ENCODE measurements at regions not wholly inside any gene's neighbourhood (a gene's known extent, or its start where the extent isn't known, plus 50 kb on each side); places are given as distances from the start of the nearest gene placed in this dataset.

DNA sequence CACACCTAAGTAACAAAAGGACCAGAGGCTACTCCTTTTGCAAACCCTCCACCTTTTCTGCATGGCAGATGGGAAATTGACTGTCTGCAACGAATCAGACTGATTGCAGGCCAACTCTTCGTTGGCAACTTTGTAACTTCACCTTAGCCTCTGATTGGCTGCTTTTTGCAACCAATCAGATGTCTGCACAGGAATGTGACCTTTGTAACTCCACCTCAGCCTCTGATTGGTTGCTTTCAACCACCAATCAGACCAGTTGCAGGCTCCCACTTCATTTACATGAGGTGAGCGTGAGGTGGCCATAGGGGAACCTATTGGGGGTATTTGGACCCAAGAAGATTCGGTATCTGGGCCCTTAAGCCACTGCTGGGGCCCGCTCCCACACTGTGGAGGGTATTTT is 209.0 kb downstream of the EN1 start:
- TF ChIP-seq, protein P1, sequence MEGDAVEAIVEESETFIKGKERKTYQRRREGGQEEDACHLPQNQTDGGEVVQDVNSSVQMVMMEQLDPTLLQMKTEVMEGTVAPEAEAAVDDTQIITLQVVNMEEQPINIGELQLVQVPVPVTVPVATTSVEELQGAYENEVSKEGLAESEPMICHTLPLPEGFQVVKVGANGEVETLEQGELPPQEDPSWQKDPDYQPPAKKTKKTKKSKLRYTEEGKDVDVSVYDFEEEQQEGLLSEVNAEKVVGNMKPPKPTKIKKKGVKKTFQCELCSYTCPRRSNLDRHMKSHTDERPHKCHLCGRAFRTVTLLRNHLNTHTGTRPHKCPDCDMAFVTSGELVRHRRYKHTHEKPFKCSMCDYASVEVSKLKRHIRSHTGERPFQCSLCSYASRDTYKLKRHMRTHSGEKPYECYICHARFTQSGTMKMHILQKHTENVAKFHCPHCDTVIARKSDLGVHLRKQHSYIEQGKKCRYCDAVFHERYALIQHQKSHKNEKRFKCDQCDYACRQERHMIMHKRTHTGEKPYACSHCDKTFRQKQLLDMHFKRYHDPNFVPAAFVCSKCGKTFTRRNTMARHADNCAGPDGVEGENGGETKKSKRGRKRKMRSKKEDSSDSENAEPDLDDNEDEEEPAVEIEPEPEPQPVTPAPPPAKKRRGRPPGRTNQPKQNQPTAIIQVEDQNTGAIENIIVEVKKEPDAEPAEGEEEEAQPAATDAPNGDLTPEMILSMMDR (IDR thresholded peaks at IDR 0.05; ENCODE audit: low read depth, low read length, missing control alignments): no peak
- no peak for DNase-seq (ENCODE audit: extremely low read depth, low read depth)
- no peak overlapping the region for H3K4me3 ChIP-seq (replicated peaks; ENCODE audit: low read depth, low read length)

DNA sequence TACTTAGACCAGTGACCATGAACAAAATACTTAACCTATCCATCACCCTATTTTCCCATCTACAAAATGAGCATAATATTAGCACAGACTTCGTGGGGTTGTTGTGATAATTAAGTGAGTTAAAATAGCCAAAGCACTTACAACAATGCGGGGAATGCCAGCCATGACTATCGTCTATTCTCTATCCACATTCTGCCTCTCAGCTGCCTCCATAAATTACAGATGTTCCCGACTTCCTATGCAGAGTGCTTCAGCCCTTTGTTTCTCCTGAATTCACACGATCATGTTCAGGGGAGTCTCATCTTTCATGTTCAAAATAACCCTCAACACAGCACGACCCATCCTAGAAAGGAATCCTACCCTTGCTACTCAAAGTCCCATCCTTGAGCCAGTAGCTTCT is 211.6 kb downstream of the EN1 start:
- H3K4me3 ChIP-seq (replicated peaks; ENCODE audit: low read depth, low read length): no peak overlapping the region
- DNase-seq (ENCODE audit: extremely low read depth, low read depth): no peak
- TF ChIP-seq, protein P1 (IDR thresholded peaks at IDR 0.05; ENCODE audit: low read depth, low read length, missing control alignments): no peak

DNA sequence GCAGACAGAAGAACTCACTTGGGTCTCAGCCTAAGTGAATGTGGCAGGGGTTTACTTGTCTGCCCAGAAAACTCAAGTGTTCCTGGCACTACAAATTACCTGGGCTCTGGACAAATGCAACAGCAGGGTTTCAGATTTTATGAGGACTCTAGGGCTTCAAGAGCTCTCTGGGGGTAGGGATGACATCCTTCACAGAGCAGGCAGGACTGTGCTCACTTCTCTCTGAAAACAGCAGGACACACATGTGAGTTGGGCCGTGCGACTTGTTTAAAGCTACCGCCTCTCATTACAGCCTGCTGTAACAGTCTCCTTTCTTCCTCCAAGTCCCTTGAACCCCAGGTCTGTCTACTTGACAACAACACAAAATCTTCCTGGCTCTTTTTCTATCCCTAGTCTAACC is 212.6 kb downstream of the EN1 start:
- H3K4me3 ChIP-seq (replicated peaks; ENCODE audit: low read depth, low read length): no peak overlapping the region
- TF ChIP-seq, protein P1 (IDR thresholded peaks at IDR 0.05; ENCODE audit: low read depth, low read length, missing control alignments): no peak

DNA sequence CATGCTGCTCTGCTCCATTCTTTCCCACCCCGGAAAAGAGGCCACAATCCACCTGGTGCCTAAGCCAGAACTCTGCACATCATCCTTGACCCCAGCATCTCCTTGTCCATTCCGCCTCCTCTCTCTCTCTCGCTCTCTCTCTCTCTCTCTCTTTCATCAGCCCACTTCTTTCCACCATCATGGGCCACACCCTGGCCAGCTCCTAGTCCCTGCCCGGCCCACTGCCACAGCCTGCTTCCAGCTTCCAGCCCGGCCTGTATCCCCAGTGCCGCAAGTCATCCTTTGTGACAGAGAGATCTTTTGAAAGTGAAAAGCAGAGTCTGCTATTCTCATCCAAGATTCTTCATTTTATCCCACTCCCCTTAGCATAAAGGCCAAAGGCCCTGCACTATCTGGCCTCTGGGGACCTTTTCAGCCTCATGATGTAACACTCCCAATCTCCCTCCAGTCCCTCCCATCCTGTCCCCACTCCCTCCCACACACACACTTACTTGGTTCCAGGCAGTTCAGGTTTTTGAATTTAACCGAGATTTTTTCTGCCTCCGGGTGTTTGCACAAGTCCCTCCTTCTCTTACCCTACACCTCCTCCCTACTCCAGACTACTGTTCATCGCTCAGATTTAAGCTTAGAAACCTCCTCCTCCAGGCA is 214.0 kb downstream of the EN1 start:
- TF ChIP-seq, protein P1 (IDR thresholded peaks at IDR 0.05; ENCODE audit: low read depth, low read length, missing control alignments): no peak
- no peak overlapping the region for H3K4me3 ChIP-seq (replicated peaks; ENCODE audit: low read depth, low read length)
- DNase-seq (ENCODE audit: extremely low read depth, low read depth): no peak

More for the DNA sequence above, 212.6 kb downstream of the EN1 start:
- no peak for DNase-seq (ENCODE audit: extremely low read depth, low read depth)

DNA sequence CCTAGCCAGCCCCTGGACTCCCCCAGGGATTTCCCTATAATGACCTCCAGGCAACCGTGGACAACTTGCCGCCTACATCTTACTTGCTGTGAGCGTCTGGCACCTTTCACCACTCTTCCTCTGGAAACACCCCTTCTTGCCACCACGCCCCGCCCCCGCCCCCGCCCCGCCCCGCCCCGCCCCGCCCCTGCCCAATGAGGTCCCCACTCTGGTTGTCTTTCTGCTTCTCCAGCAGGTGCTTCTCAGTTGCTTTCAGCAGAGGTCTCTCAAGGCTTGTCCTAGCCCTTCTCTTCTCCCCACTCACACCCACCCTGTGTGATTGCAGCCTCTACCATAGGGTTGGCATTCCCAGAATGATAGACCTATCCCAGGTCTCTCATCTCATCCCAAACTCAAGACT is 214.5 kb downstream of the EN1 start:
- TF ChIP-seq, protein P1 (IDR thresholded peaks at IDR 0.05; ENCODE audit: low read depth, low read length, missing control alignments): no peak

DNA sequence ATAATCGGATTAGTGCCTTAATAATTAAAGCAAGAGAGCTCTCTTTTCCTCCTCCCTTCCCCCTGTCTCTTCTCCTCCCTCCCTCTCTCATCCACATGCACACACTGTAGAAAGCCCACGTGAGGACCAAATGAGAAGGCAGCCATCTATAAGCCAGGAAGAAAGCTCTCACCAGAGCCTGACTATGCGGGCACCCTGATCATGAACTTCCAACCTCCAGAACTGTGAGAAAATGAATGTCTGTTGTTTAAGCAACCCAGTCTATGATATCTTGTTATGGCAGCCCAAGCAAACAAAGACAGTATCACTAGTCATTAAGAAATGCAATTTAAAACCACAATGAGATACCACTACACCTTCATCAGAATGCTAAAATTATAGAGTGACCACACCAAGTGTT is 220.3 kb downstream of the EN1 start:
- DNase-seq (ENCODE audit: extremely low read depth, low read depth): no peak
- TF ChIP-seq, protein P1 (IDR thresholded peaks at IDR 0.05; ENCODE audit: low read depth, low read length, missing control alignments): no peak
- no peak overlapping the region for H3K4me3 ChIP-seq (replicated peaks; ENCODE audit: low read depth, low read length)

More for the DNA sequence above, 214.5 kb downstream of the EN1 start:
- DNase-seq (ENCODE audit: extremely low read depth, low read depth): no peak
- H3K4me3 ChIP-seq (replicated peaks; ENCODE audit: low read depth, low read length): no peak overlapping the region

DNA sequence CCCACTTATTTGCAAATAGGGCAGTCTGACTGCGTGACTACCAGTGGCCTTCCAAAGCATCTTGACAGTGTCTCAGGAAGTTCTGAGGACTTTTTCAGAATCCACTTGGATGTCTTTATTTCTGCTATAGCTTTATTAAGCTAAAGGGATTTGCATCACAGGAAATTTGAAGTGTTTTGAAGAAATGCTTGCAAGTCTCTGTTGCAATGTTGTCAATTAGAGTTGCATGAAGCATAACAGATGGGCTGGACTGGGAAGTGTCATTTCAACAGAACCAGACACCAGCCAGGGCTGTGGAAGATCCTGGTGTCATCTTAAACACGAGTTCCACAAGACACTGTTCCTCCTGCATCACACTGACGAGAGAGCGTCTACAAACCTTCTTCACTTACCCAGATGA is 224.5 kb downstream of the EN1 start:
- H3K4me3 ChIP-seq (replicated peaks; ENCODE audit: low read depth, low read length): no peak overlapping the region
- TF ChIP-seq, protein P1 (IDR thresholded peaks at IDR 0.05; ENCODE audit: low read depth, low read length, missing control alignments): no peak
- DNase-seq (ENCODE audit: extremely low read depth, low read depth): no peak
